ACC112 (cell line): ENCODE measurements at regions not wholly inside any gene's neighbourhood (a gene's known extent, or its start where the extent isn't known, plus 50 kb on each side); places are given as distances from the start of the nearest gene placed in this dataset.

ENCODE experiments used
- H2AFZ ChIP-seq: fragments of 200-600 bp; sonication (generic); one replicate; pipeline ENCODE4 v1.6.0; 2017; ENCODE audit warnings: antibody characterized with exemption, low read length; ENCODE audit not compliant: unreplicated experiment
- H3K27ac ChIP-seq: fragments of 200-600 bp; sonication (generic); 2 replicates; pipeline ENCODE4 v1.5.1; 2014; ENCODE audit warnings: low read depth, mild to moderate bottlenecking, antibody characterized with exemption, low read length, moderate library complexity
- H3K27me3 ChIP-seq: fragments of 200-600 bp; sonication (generic); 2 replicates; pipeline ENCODE4 v1.6.1; 2014; ENCODE audit warnings: mild to moderate bottlenecking, antibody characterized with exemption, low read length, moderate library complexity, mixed read lengths; ENCODE audit not compliant: insufficient read depth
- H3K36me3 ChIP-seq: fragments of 200-600 bp; sonication (generic); 2 replicates; pipeline ENCODE4 v1.6.1; 2016; ENCODE audit warnings: mild to moderate bottlenecking, antibody characterized with exemption, low read length, moderate library complexity, mixed read lengths; ENCODE audit not compliant: insufficient read depth
- H3K4me1 ChIP-seq: fragments of 200-600 bp; sonication (generic); one replicate; pipeline ENCODE4 v1.6.1; 2016; ENCODE audit warnings: low read length, mixed read lengths; ENCODE audit not compliant: insufficient read depth, unreplicated experiment, control insufficient read depth
- H3K4me3 ChIP-seq: fragments of 200-600 bp; sonication (generic); 2 replicates; pipeline ENCODE4 v1.5.1; 2014; ENCODE audit warnings: mild to moderate bottlenecking, low read depth, low read length
- H3K79me2 ChIP-seq: fragments of 200-600 bp; sonication (generic); one replicate; pipeline ENCODE4 v1.6.0; 2016; ENCODE audit warnings: low read length; ENCODE audit not compliant: control insufficient read depth, unreplicated experiment, insufficient read depth

DNA sequence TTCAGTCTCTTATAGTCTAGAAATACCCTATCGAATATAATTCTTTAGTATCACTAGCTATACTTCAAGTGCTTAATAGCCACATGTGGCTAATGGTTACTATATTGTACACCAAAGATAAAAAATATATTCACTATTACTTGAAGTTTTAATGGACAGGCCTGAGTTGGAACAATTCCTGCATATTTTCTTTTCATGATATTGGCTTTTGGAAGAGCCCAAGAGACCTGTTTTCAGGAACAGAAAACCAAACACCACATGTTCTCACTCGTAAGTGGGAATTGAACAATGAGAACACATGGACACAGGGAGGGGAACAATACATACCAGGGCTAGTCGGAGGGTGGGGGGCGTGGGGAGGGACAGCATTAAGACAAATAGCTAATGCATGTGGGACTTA, 334.4 kb upstream of the TRIB2 start:
- Histone ChIP-seq H3K27ac (no peak overlapping the region), H3K27me3 (no peaks in the 10 kb centered on the region), H3K79me2 (no peaks in the 10 kb centered on the region), H3K36me3 (no peaks in the 10 kb centered on the region), H2AFZ (no peak overlapping the region), H3K4me1 (no peaks in the 10 kb centered on the region), H3K4me3 (no peak overlapping the region)

DNA sequence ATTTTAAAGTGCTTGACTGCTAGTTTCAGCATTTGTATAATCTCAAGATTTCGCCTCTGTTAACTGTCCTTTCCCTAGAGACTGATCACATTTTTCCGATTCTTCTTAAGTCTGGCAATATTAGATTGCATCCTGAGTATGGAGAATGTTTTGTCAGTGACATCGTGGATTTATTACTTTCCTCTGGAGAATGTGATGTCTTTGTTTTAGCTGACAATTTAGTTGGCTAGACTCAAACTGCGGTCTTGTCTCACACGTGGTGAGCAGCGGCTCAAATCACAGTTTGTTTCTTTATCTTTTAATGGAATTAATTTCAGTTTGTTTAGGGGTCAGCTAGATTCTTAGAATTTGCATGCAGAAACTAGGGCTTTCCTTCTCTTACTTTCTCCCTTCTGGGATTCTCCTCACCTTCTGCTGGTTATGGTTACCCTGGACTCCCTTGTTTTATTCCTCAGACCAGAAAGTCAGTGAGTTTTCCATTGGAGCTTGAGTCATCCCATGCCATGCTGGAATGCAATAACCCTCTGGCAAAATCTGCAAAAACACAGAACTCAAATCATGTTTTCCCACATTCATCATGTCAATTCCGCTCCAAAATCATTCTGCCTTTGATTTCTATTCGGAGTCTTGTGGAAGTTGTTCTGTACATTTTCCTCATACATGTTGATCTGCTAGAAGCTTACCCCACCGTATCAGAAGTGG, 327.2 kb upstream of the TRIB2 start:
- H3K4me3 ChIP-seq = no peak overlapping the region
- H3K27ac ChIP-seq = no peak overlapping the region
- no peaks in the 10 kb centered on the region for H3K4me1 ChIP-seq
- no peaks in the 10 kb centered on the region for H3K27me3 ChIP-seq
- H2AFZ ChIP-seq = no peak overlapping the region
- H3K79me2 ChIP-seq = no peaks in the 10 kb centered on the region
- H3K36me3 ChIP-seq = no peaks in the 10 kb centered on the region

DNA sequence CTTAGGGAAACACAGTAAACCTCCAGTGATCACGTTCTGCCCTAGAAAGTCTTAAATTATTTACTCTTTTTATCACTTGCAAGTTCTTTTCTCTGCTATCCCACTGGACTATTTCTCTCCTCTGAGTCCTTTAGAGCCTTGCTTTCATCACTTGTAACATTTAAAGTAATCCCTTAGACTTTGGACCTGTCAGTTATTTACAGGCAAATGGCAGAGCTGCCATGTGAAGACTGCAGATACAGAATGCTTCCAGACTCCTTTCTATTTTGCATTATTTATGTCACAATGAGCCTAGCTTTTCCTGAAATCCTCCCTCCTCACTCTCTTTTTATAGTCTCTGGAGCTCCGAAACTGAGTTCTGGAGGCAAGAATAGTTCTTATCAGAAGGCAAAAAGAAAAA, 325.6 kb upstream of the TRIB2 start:
- Histone ChIP-seq H3K4me1 (no peaks in the 10 kb centered on the region), H3K27me3 (no peaks in the 10 kb centered on the region), H3K36me3 (no peaks in the 10 kb centered on the region), H2AFZ (no peak overlapping the region), H3K4me3 (no peak overlapping the region), H3K79me2 (no peaks in the 10 kb centered on the region), H3K27ac (no peak overlapping the region)

DNA sequence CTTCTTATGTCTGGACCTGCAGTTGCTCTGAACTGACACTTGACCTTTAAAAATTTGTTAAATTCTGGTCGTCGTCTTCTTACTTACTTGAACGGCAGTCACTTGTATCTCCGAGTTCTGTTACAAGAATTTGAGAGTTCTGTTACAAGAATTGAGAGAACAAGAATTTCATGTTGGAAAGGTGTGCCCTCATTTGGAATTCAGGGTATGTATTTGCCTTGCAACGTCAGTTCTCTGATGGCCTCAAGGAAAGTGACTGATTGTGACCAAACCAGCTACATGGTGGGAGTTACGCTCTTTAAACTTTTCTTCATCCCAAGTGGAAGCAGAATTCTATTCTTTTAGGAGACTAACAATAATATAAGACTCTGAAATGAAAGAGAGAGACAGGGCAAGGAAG, 320.0 kb upstream of the TRIB2 start:
- H3K4me3 ChIP-seq = no peak overlapping the region
- H3K4me1 ChIP-seq = no peaks in the 10 kb centered on the region
- no peaks in the 10 kb centered on the region for H3K79me2 ChIP-seq
- no peak overlapping the region for H2AFZ ChIP-seq
- H3K36me3 ChIP-seq = no peaks in the 10 kb centered on the region
- H3K27me3 ChIP-seq = no peaks in the 10 kb centered on the region
- H3K27ac ChIP-seq = no peak overlapping the region

DNA sequence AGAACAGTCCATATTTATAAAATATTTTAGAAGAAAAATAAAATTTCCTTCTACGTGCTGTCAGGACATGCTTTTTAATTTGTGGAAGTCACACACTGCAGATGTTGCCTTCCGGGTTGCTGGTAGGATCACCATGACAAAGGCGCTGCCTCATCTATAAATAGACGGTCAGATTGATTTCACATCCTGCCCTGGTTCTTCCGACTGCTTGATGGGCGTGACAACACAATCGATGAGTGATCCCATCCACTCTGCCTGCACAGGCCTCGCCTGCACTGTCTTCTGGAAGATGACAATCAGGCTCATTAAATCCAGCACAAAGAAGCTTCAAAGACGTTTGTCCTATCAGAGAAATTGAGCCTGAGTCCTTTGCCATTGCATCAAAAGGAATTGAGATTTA, 318.9 kb upstream of the TRIB2 start:
- Histone ChIP-seq H3K27ac (no peak overlapping the region), H3K36me3 (no peaks in the 10 kb centered on the region), H3K4me3 (no peak overlapping the region), H2AFZ (no peak overlapping the region), H3K27me3 (no peaks in the 10 kb centered on the region), H3K79me2 (no peaks in the 10 kb centered on the region), H3K4me1 (no peaks in the 10 kb centered on the region)

DNA sequence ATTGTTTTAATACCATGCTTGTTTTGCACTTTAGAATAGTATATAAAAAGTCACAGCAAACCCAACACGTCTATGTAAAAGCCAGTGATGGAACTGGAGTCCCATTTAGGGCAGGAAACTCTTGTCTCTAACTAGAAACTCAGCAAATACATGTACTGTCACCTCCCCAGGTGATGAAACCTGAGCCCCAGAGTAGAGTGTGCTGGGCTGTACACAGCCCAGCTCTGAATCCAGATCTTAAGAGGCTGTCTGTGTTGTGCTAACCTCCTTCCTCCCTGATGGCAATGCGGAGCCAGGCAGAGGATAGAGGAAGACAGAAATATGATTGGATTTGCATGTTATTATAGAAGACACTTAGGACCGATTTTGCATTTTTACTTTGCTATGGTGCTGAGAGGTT, 317.5 kb upstream of the TRIB2 start:
- H3K4me1 ChIP-seq = no peaks in the 10 kb centered on the region
- no peaks in the 10 kb centered on the region for H3K79me2 ChIP-seq
- H3K36me3 ChIP-seq = no peaks in the 10 kb centered on the region
- no peak overlapping the region for H3K27ac ChIP-seq
- H3K27me3 ChIP-seq = no peaks in the 10 kb centered on the region
- H2AFZ ChIP-seq = no peak overlapping the region
- no peak overlapping the region for H3K4me3 ChIP-seq

DNA sequence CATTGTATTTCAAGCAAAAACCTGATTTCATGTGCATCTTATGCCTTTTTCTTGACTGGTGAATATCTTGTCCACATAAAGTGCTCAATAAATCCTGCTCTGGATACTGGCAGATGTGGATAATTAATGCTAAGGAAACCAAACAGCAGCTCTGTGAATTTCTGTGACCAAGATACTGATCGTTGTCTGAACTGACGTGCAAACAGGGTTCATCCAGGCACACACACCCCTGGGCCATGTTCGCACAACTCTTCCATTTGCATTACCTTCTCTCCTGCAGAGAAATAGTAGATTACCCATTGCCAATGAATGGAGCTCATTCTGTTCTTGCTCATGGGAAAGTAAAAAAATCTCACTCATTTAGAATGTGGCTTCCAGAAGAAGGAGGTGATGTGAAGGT, 316.2 kb upstream of the TRIB2 start:
- H3K4me3 ChIP-seq = no peak overlapping the region
- H3K36me3 ChIP-seq = no peaks in the 10 kb centered on the region
- H3K27me3 ChIP-seq = no peaks in the 10 kb centered on the region
- H2AFZ ChIP-seq = no peak overlapping the region
- H3K4me1 ChIP-seq = no peaks in the 10 kb centered on the region
- H3K27ac ChIP-seq = no peak overlapping the region
- H3K79me2 ChIP-seq = no peaks in the 10 kb centered on the region

DNA sequence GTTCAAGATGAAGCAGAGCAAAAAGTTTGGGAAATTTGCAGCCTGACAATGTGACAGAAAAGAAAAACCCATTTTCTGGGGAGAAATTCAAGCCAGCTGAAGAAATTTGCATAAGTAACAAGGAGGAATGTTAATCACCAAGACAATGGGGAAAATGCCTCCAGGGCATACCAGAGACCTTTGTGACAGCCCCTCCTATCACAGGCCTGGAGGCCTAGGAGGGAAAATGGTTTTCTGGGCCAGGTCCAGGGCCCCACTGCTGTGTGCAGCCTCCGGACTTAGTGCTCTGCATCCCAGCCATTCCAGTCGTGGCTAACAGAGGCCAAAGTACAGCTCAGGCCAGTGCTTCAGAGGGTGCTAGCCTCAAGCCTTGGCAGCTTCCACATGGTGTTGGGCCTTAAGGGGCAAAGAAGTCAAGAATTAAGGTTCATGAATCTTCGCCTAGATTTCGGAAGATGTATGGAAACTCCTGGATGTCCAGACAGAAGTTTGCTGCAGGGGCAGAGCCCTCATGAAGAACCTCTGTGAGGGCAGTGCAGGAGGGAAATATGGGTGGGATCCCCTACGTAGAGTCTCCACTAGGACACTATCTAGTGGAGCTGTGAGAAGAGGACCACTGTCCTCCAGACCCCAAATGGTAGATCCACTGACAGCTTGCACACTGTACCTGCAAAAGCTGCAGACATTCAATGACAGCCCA, 314.1 kb upstream of the TRIB2 start:
- Histone ChIP-seq H3K27me3 (no peaks in the 10 kb centered on the region), H3K79me2 (no peaks in the 10 kb centered on the region), H3K27ac (no peak overlapping the region), H3K4me1 (no peaks in the 10 kb centered on the region), H3K36me3 (no peaks in the 10 kb centered on the region), H3K4me3 (no peak overlapping the region), H2AFZ (no peak overlapping the region)

DNA sequence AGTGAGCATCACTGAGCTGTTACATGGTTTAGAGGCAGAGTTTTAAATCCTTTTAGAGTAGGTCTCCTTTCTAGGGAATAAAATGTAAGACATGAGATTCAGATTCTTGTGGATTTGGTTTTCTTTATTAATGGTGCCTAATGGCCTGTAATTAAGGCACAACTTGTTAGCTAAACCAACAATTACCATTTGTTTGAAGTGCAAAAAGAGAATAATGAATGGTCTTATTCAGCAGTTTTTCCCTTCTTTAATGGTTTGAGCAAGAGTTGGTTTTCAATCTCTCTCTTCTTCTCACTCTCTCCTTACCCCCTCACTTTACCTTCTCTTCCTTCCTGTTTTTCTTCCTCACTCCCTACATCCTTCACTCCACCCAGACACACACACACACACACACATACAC, 312.2 kb upstream of the TRIB2 start:
- Histone ChIP-seq H3K4me3 (no peak overlapping the region), H3K27ac (no peak overlapping the region), H3K36me3 (no peaks in the 10 kb centered on the region), H2AFZ (no peak overlapping the region), H3K27me3 (no peaks in the 10 kb centered on the region), H3K79me2 (no peaks in the 10 kb centered on the region), H3K4me1 (no peaks in the 10 kb centered on the region)

DNA sequence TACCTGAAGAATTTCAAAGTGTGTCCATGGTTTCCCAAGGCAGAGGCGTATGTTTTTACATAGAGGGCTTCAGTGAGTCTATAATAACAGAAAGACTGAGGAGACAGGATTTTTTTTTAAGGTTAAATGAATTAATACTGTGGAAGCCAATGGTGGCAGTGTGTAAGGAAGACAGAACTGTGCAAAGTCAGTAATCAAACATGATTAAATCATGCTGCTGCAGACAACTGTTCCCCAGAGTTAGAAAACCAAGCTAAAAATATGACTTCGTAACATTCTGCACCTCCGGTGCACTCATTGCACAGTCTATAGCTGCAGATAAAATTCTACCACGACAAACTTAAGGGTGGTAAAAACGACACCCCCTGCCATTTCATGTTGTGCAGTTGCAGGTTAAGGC, 309.6 kb upstream of the TRIB2 start:
- no peaks in the 10 kb centered on the region for H3K27me3 ChIP-seq
- no peaks in the 10 kb centered on the region for H3K4me1 ChIP-seq
- no peak overlapping the region for H3K27ac ChIP-seq

DNA sequence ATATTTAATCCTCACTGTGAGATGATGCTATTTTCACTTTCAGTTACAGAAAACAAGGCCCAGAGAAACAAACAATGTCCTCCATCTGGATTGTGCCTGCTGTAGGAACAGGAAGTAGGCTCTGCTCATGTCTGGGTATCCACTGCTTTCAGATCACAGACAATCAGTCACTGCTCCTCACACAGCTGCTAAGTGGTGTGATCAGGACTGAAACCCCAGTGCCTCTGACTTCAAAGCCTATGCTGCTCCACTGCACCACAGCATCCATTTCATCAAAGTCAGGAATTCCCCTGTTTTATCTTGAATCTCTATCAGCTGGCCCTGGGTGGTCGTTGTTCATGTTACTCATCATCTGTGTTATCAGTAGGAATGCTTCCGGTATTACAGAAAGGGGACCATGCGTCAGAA, 303.8 kb upstream of the TRIB2 start:
- Histone ChIP-seq H3K27ac (no peak overlapping the region), H3K4me3 (no peak overlapping the region), H3K79me2 (no peaks in the 10 kb centered on the region), H3K27me3 (no peaks in the 10 kb centered on the region), H2AFZ (peak overlapping the region; percentile 49), H3K36me3 (no peaks in the 10 kb centered on the region), H3K4me1 (peaks cover 6% of the 10 kb centered on the region)

More for the DNA sequence above, 309.6 kb upstream of the TRIB2 start:
- H2AFZ ChIP-seq = no peak overlapping the region
- H3K36me3 ChIP-seq = no peaks in the 10 kb centered on the region
- H3K79me2 ChIP-seq = no peaks in the 10 kb centered on the region
- no peak overlapping the region for H3K4me3 ChIP-seq
